ENCODE measurements at regions not wholly inside any gene's neighbourhood (a gene's known extent, or its start where the extent isn't known, plus 50 kb on each side); places are given as distances from the start of the nearest gene placed in this dataset.
"Not testable (repeated sequence)": the region's sequence is repeated elsewhere in the genome, so short reads cannot be mapped to it uniquely, and the experiment has no call there.

DNA sequence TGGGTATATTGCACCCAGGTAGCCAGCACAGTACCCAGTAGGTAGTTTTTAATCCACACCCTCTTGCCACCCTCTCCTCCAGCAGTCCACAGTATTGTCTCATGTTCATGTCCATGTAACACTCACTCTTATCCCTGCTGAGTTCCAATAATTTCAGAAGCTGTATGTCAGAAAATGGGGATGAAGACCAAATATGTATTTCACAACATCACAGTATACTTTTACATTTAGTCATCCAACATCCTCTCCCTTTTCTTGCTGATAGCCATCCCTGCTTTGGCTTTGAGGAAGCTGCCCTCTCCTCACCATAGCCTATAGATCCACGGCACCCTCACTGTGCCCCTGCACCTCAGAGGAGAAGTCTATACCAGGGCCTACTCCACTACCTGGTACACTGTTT lies 126.0 kb upstream of the LDB2 start:
- Histone ChIP-seq H2AFZ (ENCODE audit: low read length) (peak overlapping the region; percentile 47), H3K27ac (ENCODE audit: insufficient read depth, low read length) (no peak overlapping the region), H3K79me2 (ENCODE audit: control insufficient read depth, insufficient read depth, low read length) (no peaks in the 10 kb centered on the region), H3K4me1 (ENCODE audit: control insufficient read depth, extremely low read depth, insufficient read depth, low read length) (peaks cover 12% of the 10 kb centered on the region), H3K36me3 (ENCODE audit: control insufficient read depth, insufficient read depth, low read length) (no peaks in the 10 kb centered on the region), H3K27me3 (ENCODE audit: control insufficient read depth, insufficient read depth, low read length) (no peaks in the 10 kb centered on the region), H3K4me3 (replicated peaks in 1 of 4; ENCODE audit: control extremely low read depth in 1 of 4, insufficient read depth in 1 of 4, low read depth in 3 of 4, low read length in 4 of 4) (no peak overlapping the region), H4K20me1 (ENCODE audit: control insufficient read depth, extremely low read depth, insufficient read depth, low read length) (no peaks in the 10 kb centered on the region), H3K9ac (ENCODE audit: insufficient read depth, low read length) (no peak overlapping the region), H3K4me2 (ENCODE audit: extremely low read depth, insufficient read depth, low read length) (no peak overlapping the region), H3K9me3 (ENCODE audit: control insufficient read depth, insufficient read depth, low read depth, low read length) (no peaks in the 10 kb centered on the region)
- DNase-seq (ENCODE audit: low read depth in 2 of 2), result peak in 1 of 2 donors; percentile 43
- TF ChIP-seq EZH2 (IDR thresholded peaks at IDR 0.05; ENCODE audit: low read length, missing control alignments), result no peak
- TF ChIP-seq, protein P1, sequence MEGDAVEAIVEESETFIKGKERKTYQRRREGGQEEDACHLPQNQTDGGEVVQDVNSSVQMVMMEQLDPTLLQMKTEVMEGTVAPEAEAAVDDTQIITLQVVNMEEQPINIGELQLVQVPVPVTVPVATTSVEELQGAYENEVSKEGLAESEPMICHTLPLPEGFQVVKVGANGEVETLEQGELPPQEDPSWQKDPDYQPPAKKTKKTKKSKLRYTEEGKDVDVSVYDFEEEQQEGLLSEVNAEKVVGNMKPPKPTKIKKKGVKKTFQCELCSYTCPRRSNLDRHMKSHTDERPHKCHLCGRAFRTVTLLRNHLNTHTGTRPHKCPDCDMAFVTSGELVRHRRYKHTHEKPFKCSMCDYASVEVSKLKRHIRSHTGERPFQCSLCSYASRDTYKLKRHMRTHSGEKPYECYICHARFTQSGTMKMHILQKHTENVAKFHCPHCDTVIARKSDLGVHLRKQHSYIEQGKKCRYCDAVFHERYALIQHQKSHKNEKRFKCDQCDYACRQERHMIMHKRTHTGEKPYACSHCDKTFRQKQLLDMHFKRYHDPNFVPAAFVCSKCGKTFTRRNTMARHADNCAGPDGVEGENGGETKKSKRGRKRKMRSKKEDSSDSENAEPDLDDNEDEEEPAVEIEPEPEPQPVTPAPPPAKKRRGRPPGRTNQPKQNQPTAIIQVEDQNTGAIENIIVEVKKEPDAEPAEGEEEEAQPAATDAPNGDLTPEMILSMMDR (conservative IDR thresholded peaks at IDR 0.05 in 1 of 2, IDR thresholded peaks at IDR 0.05 in 1 of 2; ENCODE audit: low read depth in 1 of 2, low read length in 2 of 2), result no peak

DNA sequence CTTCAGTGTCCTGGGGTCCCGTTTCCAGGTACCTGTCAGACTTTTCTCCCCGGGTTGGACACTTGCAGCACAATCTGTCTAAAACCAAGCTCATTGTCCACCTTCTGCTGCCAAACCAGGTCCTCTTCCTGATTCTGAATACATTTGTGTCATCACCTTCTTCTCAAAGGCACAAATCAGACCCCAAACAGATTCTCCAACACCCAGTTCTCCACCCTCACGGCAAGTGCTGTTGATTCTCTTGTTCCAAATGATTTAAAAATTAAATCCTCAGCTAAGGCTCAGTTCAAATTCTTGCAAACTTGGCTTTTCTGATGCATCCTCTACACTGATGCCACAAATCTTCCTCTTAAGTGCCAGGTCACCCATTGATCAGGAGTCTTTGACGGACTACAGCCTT lies 122.5 kb upstream of the LDB2 start:
- no peak for DNase-seq (ENCODE audit: low read depth in 2 of 2)
- Histone ChIP-seq H3K27me3 (ENCODE audit: control insufficient read depth, insufficient read depth, low read length) (no peaks in the 10 kb centered on the region), H3K27ac (ENCODE audit: insufficient read depth, low read length) (no peak overlapping the region), H3K4me3 (replicated peaks in 1 of 4; ENCODE audit: control extremely low read depth in 1 of 4, insufficient read depth in 1 of 4, low read depth in 3 of 4, low read length in 4 of 4) (no peak overlapping the region), H3K9ac (ENCODE audit: insufficient read depth, low read length) (no peak overlapping the region), H3K4me1 (ENCODE audit: control insufficient read depth, extremely low read depth, insufficient read depth, low read length) (no peaks in the 10 kb centered on the region), H3K36me3 (ENCODE audit: control insufficient read depth, insufficient read depth, low read length) (no peaks in the 10 kb centered on the region), H3K9me3 (ENCODE audit: control insufficient read depth, insufficient read depth, low read depth, low read length) (no peaks in the 10 kb centered on the region), H2AFZ (ENCODE audit: low read length) (no peak overlapping the region), H3K4me2 (ENCODE audit: extremely low read depth, insufficient read depth, low read length) (no peak overlapping the region), H4K20me1 (ENCODE audit: control insufficient read depth, extremely low read depth, insufficient read depth, low read length) (no peaks in the 10 kb centered on the region), H3K79me2 (ENCODE audit: control insufficient read depth, insufficient read depth, low read length) (no peaks in the 10 kb centered on the region)
- TF ChIP-seq, protein P1 (conservative IDR thresholded peaks at IDR 0.05 in 1 of 2, IDR thresholded peaks at IDR 0.05 in 1 of 2; ENCODE audit: low read depth in 1 of 2, low read length in 2 of 2), result no peak
- no peak for TF ChIP-seq EZH2 (IDR thresholded peaks at IDR 0.05; ENCODE audit: low read length, missing control alignments)

DNA sequence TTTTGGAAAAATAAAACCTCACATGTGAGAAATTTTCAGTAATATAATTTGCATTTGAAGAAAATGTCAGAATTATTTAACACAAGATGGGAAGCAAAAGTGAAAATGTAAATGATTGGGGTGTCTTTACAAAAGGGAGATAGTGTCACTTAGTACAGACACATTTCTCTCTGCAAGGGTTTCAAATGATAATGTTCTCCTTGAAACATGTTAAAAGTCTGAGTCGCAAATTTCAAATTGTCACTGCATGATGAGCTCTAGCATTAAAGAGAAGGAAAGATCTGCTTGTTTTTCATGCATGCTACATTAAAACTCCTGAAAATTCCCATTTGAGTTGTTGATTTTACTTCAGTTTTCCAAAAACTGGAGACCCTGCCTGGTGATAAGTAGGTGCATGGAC lies 122.0 kb upstream of the LDB2 start:
- DNase-seq (ENCODE audit: low read depth in 2 of 2), result no peak
- H3K9me3 ChIP-seq (ENCODE audit: control insufficient read depth, insufficient read depth, low read depth, low read length), result no peaks in the 10 kb centered on the region
- H3K27ac ChIP-seq (ENCODE audit: insufficient read depth, low read length), result no peak overlapping the region
- no peak overlapping the region for H3K9ac ChIP-seq (ENCODE audit: insufficient read depth, low read length)
- no peaks in the 10 kb centered on the region for H3K79me2 ChIP-seq (ENCODE audit: control insufficient read depth, insufficient read depth, low read length)
- no peaks in the 10 kb centered on the region for H3K27me3 ChIP-seq (ENCODE audit: control insufficient read depth, insufficient read depth, low read length)
- H3K36me3 ChIP-seq (ENCODE audit: control insufficient read depth, insufficient read depth, low read length), result no peaks in the 10 kb centered on the region
- no peak overlapping the region for H3K4me3 ChIP-seq (replicated peaks in 1 of 4; ENCODE audit: control extremely low read depth in 1 of 4, insufficient read depth in 1 of 4, low read depth in 3 of 4, low read length in 4 of 4)
- H4K20me1 ChIP-seq (ENCODE audit: control insufficient read depth, extremely low read depth, insufficient read depth, low read length), result no peaks in the 10 kb centered on the region
- no peak overlapping the region for H2AFZ ChIP-seq (ENCODE audit: low read length)
- no peaks in the 10 kb centered on the region for H3K4me1 ChIP-seq (ENCODE audit: control insufficient read depth, extremely low read depth, insufficient read depth, low read length)
- TF ChIP-seq EZH2 (IDR thresholded peaks at IDR 0.05; ENCODE audit: low read length, missing control alignments), result no peak
- TF ChIP-seq, protein P1 (conservative IDR thresholded peaks at IDR 0.05 in 1 of 2, IDR thresholded peaks at IDR 0.05 in 1 of 2; ENCODE audit: low read depth in 1 of 2, low read length in 2 of 2), result no peak
- H3K4me2 ChIP-seq (ENCODE audit: extremely low read depth, insufficient read depth, low read length), result no peak overlapping the region

DNA sequence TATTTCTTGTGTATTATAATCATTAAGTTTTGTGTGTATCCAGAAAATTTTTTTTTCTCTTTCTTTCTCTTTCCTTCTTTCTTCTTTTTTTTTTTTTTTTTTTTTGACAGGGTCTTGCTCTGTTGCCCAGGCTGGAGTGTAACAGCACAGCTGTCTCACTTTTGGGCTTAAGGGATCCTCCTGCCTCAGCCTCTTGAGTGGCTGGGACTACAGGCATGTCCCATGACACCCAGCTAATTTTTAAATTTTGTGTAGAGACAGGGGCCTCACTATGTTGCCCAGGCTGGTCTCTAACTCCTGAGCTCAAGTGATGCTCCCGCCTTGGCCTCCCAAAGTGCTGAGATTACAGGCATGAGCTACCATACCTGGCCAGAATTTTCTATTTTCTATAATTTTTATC lies 120.2 kb upstream of the LDB2 start:
- H3K79me2 ChIP-seq (ENCODE audit: control insufficient read depth, insufficient read depth, low read length); H3K4me3 ChIP-seq (replicated peaks in 1 of 4; ENCODE audit: control extremely low read depth in 1 of 4, insufficient read depth in 1 of 4, low read depth in 3 of 4, low read length in 4 of 4); DNase-seq (ENCODE audit: low read depth in 2 of 2); H3K4me1 ChIP-seq (ENCODE audit: control insufficient read depth, extremely low read depth, insufficient read depth, low read length); H3K9ac ChIP-seq (ENCODE audit: insufficient read depth, low read length); H4K20me1 ChIP-seq (ENCODE audit: control insufficient read depth, extremely low read depth, insufficient read depth, low read length); H3K9me3 ChIP-seq (ENCODE audit: control insufficient read depth, insufficient read depth, low read depth, low read length); H3K4me2 ChIP-seq (ENCODE audit: extremely low read depth, insufficient read depth, low read length); H3K27me3 ChIP-seq (ENCODE audit: control insufficient read depth, insufficient read depth, low read length); H2AFZ ChIP-seq (ENCODE audit: low read length); H3K27ac ChIP-seq (ENCODE audit: insufficient read depth, low read length); H3K36me3 ChIP-seq (ENCODE audit: control insufficient read depth, insufficient read depth, low read length): not testable (repeated sequence)
